ENCODE measurements at regions not wholly inside any gene's neighbourhood (a gene's known extent, or its start where the extent isn't known, plus 50 kb on each side); places are given as distances from the start of the nearest gene placed in this dataset.

DNA sequence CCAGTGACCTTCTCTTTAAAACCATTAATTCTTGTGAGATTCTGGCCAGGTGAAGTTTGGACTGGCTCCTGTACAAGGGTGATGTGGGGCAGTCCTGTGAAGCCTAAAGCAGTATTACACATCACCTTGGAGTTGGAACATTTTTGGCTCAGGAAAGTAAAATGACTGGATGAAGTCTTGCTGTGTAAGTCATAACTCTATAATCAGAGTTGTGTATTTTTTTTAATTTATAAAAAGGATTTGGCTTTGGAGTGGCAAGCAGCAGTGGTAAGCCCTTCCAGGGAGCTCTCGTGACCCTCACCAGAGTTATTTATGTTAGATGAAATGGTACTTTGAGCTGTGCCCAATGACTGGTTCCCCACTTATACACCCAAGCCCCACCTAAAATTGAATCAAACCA lies 331.2 kb upstream of the DCBLD2 start:
- TF ChIP-seq, protein P1, sequence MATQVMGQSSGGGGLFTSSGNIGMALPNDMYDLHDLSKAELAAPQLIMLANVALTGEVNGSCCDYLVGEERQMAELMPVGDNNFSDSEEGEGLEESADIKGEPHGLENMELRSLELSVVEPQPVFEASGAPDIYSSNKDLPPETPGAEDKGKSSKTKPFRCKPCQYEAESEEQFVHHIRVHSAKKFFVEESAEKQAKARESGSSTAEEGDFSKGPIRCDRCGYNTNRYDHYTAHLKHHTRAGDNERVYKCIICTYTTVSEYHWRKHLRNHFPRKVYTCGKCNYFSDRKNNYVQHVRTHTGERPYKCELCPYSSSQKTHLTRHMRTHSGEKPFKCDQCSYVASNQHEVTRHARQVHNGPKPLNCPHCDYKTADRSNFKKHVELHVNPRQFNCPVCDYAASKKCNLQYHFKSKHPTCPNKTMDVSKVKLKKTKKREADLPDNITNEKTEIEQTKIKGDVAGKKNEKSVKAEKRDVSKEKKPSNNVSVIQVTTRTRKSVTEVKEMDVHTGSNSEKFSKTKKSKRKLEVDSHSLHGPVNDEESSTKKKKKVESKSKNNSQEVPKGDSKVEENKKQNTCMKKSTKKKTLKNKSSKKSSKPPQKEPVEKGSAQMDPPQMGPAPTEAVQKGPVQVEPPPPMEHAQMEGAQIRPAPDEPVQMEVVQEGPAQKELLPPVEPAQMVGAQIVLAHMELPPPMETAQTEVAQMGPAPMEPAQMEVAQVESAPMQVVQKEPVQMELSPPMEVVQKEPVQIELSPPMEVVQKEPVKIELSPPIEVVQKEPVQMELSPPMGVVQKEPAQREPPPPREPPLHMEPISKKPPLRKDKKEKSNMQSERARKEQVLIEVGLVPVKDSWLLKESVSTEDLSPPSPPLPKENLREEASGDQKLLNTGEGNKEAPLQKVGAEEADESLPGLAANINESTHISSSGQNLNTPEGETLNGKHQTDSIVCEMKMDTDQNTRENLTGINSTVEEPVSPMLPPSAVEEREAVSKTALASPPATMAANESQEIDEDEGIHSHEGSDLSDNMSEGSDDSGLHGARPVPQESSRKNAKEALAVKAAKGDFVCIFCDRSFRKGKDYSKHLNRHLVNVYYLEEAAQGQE (IDR thresholded peaks at IDR 0.05; ENCODE audit: low read depth) = no peak
- TF ChIP-seq EGR1 (IDR thresholded peaks at IDR 0.05) (no peak), TAF1 (IDR thresholded peaks at IDR 0.05; ENCODE audit: low read depth) (no peak), YY1 (IDR thresholded peaks at IDR 0.05; ENCODE audit: low read depth) (no peak), RAD21 (IDR thresholded peaks at IDR 0.05; ENCODE audit: low read depth) (no peak)

All from Ishikawa (cell line).